OCI-M1 (cell line): ENCODE measurements at regions not wholly inside any gene's neighbourhood (a gene's known extent, or its start where the extent isn't known, plus 50 kb on each side); places are given as distances from the start of the nearest gene placed in this dataset.

Source experiments
- DNase-seq: peaks from one replicate; lab custom pipeline; 2025; lab: John Stamatoyannopoulos, UW

DNA sequence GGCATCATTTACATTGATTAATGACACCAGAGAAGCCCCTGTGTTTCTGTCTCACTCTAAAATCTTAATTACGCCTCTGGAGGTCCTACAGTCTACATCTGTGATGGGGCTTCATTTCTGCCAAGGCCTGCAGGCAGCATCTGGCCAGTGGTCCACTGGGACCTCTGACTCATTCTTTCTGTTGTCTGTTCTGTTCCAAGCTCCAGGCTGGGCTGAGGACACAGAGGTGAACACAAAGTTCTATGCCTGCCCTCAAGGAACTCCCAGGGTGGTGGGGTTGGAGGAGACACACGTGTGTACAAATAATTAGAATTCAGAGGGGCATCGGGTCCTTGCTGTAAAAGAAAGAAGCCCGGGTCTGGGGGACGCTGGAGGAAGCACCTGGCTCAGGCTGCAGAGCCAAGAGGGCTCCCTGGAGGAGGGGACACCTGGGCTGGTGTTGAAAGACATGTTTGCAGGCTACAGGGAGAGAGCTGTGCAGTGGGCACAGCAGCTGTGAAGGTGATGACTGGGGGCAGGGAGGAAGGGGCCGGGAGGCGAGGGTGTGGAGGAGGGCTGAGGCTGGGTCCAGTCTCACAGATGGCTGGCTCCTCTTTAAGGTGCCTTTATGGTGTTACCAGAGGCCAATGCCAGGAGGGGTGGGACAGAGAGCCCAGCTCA, 103.3 kb upstream of the PRR23E start:
- no peak for DNase-seq

- DNase-seq, result no peak
Observed at GRCh38 chr3:127090218-127091160, 102.4 kb upstream of the PRR23E start.

GRCh38 chr3:127091376-127091775, 101.6 kb upstream of the PRR23E start:
- DNase-seq, result no peak

- no peak for DNase-seq
Observed at GRCh38 chr3:127092368-127092767, 100.6 kb upstream of the PRR23E start.

DNA sequence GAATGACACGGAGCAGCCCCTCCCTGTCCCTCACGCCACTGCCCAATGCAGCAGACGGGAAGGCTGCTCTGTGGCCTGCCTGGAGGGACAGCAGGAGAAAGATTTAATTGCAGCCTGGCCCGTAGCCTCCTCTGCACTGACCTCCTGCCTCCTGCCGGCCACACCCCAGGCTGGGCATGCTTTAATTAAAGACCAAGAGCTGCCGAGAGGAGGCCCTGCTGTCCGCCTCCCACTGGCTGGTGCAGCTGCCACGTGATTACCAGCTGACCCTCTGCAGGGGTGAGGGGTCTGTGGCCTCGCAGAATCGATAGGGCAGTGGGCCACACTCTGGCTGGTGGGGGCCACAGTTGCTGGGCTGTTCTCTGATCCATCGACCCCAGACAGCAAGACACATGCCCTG, 100.2 kb upstream of the PRR23E start:
- no peak for DNase-seq

GRCh38 chr3:127093312-127093711, 99.6 kb upstream of the PRR23E start:
- DNase-seq, result no peak

DNA sequence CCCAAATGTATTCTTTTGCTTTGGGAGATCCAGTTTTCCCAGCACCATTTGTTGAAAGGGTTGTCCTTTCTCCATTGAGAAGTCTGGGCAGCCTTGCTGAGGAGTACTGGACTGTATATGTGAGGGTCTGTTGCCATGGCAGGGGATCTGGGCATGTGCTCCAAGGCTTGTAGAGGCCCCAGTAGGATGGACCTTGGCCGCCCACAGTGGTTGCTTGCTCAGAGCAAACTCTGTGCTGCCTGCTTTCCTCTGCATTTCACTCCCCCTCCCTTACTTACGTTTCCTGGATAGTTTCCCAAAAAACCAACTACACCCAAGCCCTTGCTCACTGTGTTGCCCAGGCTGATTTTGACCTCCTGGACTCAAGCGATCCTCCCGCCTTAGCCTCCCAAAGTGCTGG, 97.2 kb upstream of the PRR23E start:
- no peak for DNase-seq

- DNase-seq, result no peak
Observed at GRCh38 chr3:127096256-127097071, 96.5 kb upstream of the PRR23E start.

DNA sequence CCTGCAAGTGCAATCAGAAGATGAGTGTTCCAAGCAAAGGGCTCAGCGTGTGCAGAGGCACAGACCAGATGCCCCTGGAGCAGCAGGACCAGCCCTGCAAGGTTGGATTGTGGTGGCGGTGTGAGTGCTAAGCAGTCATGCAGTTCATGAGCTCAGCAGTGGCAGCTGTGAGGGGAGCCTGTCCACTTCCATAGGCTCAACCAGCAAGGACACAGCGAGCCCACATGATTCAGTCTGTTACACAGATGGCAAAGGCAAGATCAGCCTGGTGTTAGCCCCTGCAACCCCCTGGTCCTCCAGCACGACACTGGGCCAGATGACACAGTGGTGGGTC, 95.9 kb upstream of the PRR23E start:
- no peak for DNase-seq

DNA sequence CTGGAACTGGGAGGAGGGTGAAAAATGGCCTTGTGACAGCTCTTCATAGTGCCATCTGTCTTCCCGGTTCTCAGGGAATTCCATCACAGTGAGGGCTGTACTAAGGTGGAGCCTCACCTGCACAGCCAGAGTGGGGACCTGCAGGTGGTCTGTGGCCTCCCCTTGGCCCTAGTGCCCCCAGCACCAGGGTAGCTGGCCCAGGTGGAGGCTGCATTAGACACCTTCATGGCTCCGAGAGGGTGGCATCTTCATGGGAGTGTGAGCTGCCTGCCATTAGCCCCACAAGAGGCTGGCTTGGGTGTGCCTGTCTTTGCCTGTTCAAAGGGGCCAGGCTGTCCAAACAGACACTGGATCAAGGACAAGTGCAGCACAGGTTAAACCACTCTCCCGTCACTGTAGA, 95.5 kb upstream of the PRR23E start:
- DNase-seq, result no peak

DNA sequence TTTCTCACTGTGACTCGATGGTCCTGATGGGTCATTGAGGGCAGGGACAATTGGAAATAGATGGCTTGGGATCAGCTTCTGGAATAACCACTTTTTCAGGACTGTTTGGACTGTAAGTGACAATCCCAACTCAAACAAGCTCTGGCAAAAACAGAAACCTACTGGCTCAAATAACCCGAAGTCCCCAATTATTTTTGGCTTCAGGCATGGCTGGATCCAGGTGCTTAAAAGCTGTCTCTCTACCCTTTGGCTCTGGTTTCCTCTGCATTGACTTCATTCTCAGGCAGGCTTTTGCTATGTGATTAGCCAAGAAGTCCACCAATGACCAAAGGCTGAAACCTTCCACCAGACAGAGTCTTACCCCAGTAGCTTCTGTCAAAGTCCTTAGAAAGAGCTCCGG, 92.9 kb upstream of the PRR23E start:
- DNase-seq, result no peak

- no peak for DNase-seq
Observed at GRCh38 chr3:127100459-127101410, 92.2 kb upstream of the PRR23E start.

DNA sequence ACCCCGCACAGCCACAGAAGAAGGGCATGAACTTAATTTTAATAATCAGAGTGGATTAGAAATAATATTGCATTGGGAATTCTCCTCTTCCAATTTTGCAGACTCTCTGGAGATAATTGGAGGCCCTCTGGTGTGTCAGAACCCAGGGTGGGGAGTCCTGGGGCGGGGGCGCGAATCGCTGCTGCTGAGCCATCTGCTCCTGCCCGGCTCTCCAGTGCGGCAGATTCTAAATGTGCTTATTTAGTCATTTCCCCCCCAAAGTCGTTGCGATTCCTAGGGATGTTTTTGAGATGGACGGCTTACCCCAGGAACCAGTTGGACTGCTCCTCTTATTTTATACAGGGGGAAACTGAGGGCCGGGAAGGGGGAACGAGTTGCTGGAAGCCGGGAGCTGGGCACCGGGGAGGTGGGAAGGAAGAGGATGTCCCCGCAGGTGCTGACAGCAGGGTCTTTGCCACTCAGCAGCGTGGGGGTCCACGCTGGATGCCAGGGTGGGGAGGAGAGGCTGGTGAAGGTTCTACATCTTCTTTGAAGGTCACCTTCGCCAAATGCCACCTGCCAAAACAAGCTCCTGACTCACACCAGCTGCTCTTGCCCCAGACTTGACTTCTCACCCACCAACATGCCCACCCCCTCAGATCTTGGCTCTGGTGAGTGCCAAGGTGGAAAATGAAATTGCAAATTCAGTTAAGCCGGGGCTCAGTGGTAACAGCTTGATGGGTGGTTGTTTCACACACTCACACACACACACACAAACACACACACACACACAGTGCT, 91.3 kb upstream of the PRR23E start:
- DNase-seq, result no peak

DNA sequence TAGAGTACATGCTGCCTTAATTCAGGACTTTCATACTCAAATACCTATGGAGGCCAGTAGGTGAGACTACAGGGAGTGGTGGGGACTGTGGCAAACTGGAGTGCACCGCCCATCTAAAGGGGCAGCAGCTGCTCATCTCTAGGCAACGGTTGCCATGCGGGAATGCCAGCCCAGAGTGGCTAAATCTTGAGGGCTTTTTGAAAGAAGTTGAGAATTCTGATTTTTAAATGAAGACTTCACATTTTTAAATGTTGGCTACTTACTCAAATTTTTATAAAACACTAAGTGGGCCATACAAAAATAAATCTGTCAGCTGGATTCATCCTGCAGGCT, 90.8 kb upstream of the PRR23E start:
- DNase-seq, result no peak

DNA sequence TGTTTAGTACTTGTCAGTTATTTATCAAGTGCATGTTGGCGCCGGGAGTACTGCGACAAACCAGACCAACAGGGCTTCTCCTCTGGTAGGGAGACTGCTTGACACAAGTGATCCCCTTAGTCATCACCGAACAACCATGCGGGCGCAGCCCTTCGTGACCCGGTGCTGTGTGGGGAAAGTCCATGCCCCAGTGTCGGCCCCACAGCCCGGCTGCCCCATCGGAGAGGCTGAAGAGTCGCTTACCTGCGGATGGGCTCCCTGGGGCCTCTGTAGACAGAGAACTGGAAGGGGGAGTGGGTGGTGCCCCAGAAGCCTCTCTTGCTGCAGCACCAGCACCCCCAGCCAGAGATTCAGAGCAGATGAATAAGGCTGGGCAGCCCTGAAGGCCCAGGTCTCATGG, 90.3 kb upstream of the PRR23E start:
- DNase-seq, result no peak

DNA sequence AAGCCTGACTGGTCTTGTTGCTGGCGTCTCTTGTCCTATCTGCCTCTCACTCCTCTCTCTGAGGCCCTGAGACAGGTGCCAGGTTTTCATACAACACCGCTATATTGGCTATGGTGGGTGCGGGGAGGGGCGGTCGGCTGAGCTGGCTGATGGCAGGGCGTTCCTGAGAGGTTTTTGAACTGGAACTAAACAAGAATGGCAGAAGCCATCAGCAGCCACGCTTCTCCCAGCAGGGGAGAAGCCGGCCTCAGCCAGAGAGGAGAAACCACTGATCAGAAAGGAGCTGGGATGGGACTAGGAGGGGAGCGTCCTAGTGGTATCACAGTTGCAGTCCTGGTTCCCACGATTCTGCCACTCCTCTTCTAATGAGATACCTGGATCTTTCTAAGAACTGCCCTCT, 89.9 kb upstream of the PRR23E start:
- DNase-seq, result no peak

- no peak for DNase-seq
Observed at GRCh38 chr3:127104586-127104985, 88.3 kb upstream of the PRR23E start.

DNA sequence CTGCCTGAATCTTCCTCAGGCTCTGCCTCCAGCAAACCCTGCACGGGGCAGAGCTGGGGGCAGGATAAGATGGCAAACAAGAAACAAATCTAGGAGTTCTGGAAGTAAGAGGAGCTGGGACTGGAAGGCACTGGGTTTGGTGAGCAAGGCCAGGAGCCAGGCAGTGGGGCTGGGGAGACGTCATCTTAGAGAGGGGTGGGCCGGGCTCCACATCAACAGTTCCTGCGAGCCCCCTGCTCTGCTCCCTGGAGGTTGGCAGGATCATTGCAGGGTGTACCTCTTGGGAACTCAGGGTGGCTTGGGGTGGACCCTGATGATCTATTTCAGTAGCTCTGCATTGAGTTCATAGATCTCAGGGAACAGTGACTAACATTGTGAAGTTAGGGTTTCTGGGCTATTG, 87.3 kb upstream of the PRR23E start:
- no peak for DNase-seq

GRCh38 chr3:127106053-127106452, 86.9 kb upstream of the PRR23E start:
- no peak for DNase-seq

GRCh38 chr3:127106456-127106855, 86.5 kb upstream of the PRR23E start:
- DNase-seq, result no peak

DNA sequence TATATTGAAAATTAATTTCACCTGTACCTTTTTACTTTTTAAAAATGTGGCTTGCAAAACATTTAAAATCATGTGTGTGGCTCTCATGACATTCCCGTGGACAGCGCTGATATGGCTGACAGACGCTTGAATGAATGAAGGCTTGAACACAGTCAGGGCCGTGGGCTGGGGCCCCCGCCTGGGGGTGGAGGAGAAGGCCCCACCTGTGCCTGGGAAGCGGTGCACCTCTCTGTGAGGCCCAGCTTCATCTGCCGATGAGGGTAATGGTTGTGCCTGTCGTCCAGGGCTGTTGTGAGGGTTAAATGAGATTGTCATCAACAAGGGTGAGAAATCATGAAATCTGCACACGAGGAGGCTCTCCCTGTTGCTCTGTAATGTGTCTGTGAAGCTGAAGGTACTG, 85.9 kb upstream of the PRR23E start:
- DNase-seq, result no peak
